Inflammatory macrophage treated with lipopolysaccharide for 1 hour (primary cell): ENCODE measurements at regions not wholly inside any gene's neighbourhood (a gene's known extent, or its start where the extent isn't known, plus 50 kb on each side); places are given as distances from the start of the nearest gene placed in this dataset.
A peak's percentile ranks its signal among the peaks of the same experiment; 100 is the strongest.
"Not testable (repeated sequence)": the region's sequence is repeated elsewhere in the genome, so short reads cannot be mapped to it uniquely, and the experiment has no call there.

Experiments
- DNase-seq, 2 donors: peaks; one replicate each; pipeline ENCODE4 v3.0.0-alpha.2; 2020 to 2022

DNA sequence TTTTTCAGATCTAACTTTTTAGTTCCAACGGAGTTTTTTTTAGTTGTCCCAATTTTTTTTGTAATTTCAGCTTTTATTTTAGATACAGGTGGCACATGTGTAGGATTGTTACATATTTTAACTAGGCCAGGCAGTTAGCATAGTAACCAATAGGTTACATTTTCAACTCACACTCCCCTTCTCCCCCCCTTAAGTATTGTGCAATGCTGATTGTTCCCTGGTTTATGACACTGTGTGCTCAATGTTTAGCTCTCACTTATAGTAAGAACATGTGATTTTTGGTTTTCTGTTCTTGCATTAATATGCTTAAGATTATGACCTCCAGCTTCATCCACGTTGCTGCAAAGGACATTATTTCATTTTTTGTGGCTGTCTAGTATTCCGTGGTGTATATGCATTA, 503.2 kb downstream of the CDH9 start:
- DNase-seq = no peak

DNA sequence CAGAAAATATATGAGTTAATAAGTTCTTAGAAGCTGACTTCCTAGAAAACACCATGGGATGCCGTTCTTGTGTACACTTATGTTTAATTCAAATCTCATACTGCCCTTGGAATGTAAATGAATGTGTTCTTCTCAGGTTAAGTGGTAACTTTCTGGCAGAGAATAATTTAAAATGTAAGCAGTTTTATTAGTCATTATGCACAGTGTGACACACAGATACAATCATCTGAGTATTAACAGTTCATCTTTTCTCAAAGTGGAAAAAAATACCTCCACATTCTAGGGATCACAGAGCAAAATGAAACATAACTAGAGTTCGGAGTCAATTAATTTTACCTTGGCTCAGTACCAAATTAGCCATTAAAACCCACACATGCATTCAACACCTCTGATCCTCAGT, 508.1 kb downstream of the CDH9 start:
- DNase-seq = no peak

DNA sequence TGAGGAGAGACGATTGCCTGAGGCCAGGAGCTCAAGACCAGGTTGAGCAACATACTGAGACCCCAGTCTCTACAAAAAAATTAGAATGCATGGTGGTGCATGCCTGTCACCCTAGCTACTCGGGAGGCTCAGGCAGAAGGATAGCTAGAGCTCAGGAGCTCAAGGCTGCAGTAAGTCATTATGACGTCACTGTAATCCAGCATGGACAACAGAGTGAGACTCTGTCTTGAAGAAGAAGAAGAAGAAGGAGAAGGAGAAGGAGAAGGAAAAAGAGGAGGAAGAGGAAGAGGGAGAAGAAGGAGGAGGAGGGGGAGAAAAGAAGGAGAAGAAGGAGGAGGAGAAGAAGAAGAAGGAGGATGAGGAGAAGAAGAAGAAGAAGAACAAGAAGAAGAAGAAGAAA, 519.1 kb downstream of the CDH9 start:
- no peak for DNase-seq

DNA sequence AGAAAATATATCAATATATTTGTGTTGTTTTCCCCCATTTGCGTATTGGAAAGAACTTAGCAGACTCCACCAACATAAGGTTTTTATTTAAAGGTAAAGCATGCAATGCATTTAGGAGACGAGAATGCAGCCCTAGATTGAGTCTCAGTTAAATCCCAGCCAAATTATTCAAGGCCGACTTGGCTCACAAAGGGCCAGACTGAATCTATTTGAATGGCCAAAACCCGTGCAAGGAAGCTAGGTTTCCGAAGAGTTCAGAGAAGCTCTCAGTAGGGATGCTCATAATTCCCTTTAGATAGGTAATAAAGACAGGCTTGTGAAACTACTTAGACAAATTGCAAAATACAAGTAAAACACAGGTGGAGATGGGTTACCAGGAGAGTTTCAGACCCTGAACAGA, 520.3 kb downstream of the CDH9 start:
- no peak for DNase-seq

DNA sequence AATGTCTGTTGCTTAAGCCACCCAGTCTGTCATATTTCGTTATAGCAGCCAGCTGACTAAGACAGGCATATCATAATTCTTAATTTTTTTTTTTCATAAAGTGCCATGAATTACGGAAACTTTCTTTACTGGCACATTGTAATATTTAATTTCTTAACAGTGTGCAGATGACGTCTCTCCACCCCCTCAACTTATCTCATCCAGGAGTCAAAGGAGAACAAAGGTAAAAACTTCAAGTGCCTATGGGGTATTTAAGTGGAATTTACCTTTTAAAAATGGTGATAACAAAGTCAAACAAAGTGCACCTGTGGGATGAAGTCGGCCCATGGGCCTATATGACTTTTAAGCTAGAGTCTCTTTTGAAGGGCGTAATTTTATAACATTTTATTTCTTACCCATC, 539.4 kb downstream of the CDH9 start:
- no peak for DNase-seq

DNA sequence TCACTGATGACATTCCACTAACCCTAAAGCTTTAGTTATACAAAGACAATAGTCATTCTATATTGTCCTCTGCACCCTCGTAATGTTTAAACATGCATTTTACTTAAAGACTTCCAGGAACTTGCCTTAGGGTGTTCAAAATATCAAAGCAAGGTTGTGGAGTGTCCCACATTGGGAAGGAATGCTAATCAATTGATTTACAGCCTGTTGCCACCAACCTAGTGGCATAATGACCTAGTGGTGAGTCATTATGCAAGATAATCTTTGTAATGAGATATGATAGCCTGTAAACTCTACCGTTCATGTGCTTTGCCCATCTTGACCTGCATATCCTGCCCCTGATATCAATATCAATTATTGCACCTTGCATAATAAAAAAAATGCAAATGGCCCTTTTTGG, 542.9 kb downstream of the CDH9 start:
- DNase-seq = no peak

DNA sequence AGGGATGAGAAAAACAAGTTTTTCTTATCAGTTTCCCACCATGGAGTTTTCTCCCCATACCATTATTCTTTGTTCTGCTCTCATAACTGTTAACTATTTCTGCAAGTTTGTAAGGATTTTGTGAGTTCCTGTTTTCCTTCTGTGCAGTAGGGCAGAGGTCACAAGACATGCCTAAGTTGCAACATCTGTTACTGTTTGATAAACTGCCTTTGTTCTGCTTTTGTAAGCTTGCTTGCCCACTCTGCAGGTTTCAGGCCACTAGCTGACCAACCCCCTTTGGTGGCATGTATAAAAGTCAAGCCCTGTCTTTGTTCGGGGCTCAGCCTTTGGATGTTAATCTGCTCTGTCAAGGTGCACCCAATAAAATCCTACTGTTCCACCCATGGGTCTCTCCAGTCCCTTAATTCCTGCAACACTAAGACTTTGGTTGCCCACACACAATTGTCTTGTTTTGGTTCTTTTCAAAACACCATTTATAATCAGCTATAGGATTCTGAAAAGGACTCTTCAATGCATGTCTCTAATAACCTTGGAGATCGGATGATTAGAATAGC, 545.4 kb downstream of the CDH9 start:
- DNase-seq = peak in 1 of 2 donors; percentile 0

DNA sequence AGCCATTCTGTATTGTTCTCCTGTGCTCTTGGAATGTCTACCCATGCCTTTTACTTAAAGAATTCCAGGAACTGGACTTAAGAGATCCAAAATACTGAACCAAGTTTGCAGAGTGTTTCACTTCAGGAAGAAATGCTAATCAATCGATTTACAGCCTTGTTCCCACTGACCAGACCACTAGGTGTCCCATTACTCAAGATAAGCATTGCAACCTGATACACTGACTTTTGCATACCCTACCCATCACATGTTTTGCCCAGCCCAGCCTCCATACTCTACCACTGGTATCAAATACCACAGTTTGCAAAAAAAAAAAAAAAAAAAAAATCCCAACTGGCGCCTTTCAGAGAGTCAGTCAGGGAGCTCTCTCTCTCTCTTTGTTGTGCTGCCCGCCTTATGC, 550.8 kb downstream of the CDH9 start:
- DNase-seq = no peak

DNA sequence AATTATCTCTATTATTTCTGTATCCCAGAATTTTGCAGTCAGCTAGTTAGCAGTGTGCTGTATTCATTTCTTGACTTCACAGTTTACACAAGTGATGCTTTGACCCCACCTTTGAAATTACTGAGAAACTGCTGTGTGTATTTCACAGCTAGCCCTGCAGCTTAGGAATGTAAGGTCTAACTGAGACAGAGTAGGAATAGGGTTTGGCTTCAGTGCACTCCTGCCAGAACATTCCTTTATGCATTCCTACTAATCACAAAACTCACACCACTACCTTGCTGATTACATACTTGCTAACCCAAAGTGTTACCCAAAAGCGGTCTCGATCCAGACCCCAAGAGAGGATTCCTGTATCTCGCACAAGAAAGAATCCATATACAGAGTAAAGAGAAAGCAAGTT, 551.8 kb downstream of the CDH9 start:
- DNase-seq = no peak

DNA sequence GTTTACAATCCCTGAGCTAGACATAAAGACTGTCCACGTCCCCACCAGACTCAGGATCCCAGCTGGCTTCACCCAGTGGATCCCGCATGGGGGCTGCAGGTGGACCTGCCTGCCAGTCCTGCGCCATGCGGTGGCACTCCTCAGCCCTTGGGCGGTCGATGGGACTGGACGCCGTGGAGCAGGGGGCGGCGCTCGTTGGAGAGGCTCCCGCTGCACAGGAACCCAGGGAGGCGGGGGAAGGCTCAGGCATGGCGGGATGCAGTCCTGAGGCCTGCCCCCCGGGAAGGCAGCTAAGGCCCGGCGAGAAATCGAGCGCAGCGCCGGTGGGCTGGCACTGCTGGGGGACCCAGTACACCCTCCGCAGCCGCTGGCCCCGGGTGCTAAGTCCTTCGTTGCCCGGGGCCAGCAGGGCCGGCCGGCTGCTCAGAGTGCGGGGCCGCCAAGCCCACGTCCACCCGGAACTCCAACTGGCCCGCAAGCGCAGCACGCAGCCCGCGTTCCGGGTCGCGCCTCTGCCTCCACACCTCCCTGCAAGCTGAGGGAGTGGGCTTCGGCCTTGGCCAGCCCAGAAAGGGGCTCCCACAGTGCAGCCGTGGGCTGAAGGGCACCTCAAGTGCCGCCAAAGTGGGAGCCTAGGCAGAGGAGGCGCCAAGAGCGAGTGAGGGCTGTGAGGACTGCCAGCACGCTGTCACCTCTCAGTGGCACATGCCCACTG, 553.1 kb downstream of the CDH9 start:
- DNase-seq = not testable (repeated sequence)

DNA sequence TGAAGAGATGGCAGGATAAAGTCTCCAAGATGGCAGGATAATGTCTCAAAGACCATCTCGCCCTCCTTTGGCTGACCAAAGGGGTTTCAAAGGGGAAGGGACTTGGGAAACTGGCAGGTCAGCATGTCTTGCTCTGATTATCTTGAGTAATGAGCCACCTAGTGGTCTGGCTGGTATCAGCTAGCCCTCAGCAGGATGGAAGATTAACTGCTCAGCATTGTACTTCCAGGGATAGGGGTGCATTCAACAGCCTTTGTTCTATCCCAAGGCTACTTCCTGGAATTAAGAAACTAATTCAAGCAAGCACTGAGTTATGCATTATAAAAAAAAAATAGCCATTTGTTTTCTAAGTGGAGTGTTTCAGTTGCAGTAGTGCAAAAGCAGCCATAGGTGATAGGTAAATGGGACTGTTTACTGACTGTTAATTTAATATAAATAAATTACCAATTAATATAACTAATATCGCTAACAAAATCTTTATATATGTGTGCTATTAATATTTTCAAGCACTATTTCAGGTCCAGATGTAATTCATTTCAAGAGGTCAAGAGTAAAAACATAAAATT, 555.5 kb downstream of the CDH9 start:
- no peak for DNase-seq

DNA sequence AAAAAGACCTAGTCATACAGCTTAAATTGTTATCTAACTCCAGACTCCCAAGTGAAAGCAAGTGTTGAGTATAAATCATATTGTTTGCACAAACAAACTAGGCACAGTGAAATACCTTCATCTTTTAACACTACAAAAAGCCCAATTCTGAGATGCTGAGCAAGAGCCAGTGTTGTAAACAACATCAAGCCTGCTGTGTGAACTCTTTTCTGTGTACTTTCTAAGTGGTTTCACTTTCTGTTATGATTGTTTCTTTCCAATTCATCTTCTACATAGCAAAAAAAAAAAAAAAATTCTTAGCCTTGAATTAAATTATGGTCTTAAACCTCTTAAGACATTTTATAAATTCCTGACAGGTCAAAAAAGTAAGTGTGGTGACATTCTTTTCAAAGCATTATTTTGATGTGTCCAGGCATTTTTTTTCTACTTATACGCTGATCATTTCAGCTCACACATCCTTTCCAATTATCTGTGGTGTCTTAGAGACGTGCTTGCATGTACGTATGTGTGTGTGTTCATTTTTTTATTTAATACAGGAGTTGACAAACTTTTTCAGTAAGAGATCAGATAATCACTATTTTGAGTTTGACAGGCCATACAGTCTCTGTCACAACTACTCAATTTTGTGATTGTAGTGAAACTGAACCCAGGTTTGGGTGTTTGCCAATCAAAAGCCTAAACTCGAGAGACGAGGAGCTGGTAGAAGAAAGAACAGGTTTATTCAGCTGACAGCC, 556.1 kb downstream of the CDH9 start:
- no peak for DNase-seq

DNA sequence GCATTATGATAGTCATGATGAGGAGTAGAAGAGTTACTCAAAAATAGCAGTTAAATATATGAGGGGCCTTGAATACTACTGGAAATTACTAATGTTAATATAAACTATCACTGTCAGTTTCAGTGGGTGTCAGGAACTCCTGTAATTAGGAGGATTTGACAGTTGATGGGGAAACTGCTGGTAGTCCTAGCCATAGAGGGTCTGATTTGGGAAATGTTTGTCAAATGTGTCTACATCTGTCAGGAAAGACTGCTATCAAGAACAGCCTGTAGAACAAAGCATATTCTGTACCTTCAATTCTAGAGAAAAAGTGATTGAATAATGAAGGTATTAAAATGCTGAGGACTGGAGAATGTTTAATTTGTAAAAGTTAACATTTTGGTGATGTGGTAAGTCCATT, 567.9 kb downstream of the CDH9 start:
- DNase-seq = no peak

DNA sequence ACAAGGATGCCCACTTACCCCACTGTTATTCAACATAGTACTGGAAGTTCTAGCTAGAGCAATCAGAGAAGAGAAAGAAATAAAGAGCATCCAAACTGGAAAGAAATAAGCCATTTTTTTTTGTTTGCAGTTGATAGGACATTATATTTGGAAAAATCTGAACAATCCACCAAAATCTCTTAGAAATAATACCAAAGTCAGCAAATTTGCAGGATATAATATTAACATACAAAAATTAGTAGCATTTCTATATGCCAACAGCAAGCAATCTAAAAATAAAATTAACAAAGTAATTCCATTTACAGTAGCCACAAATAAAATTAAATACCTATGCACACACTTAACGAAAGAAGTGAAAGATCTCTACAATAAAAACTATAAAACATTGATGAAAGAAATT, 599.3 kb downstream of the CDH9 start:
- no peak for DNase-seq

DNA sequence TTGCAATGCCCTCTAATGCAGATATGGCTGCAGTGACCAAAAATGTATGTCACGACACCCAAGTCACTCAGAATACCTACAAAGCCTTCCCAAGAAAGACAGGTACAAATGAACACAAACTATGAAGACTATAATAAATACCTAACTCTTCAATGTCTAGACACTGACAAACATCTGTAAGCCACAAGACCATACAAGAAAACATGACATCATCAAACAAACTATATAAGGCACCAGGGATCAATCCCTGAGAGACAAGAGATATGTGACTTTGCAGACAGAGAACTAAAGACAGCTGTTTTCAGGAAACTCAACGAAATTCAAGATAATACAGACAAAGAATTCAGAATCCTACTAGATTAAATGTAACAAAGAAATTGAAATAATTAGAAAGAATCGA, 603.7 kb downstream of the CDH9 start:
- DNase-seq = no peak

DNA sequence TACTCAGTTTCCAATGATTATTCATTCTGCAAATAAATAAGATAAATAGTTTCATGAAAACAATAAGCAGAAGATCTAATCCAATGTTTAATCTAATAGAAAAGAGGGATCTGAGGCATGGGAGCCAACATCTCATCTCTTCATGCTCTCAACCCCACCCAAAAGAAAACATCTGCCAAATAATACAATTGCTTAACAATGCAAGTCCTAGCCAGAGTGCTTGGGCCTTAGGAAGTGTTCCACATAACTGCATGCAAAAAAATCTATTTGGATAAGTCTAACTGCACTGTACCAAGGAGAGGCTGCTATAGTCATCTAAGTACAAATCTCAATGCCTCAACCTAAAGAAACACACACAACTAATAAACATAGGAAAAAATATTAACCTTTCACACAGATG, 606.0 kb downstream of the CDH9 start:
- DNase-seq = no peak

DNA sequence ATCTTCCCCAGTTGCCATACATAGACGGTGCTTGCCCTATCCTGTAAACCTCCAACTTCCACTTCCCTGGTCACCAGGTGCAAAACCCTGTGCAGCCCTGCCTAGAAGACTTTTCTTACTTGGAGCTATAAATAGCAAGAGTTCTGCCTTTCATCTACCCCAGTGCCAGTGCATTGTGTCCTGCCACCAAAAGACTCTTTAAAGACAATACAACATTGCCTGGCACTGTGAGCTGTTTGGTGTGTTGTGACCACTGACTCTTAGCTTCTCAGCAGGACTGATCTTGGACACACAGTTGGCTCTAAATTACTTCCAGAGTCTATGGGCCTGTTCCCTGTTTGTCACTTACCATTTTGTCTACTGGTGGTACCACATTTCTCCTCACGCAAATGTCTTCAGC, 608.1 kb downstream of the CDH9 start:
- no peak for DNase-seq

DNA sequence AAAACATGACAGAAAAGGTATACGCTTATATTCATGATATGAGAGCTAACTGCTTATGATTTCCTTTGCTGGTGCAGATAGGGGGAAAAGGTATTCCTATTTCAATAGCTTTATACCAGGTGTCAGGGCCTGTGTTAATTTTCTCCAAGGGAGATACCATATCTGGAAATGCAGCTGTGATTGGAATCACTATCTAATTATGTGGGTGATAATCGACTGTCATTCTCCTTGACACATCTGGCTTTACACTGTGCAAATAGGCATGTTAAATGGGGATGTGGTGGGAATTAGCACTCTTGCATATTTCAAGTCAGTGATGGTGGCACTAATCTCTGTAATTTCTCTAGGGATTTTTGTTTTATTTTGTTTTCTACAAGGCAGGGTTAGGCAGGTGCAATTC, 611.1 kb downstream of the CDH9 start:
- DNase-seq = no peak

DNA sequence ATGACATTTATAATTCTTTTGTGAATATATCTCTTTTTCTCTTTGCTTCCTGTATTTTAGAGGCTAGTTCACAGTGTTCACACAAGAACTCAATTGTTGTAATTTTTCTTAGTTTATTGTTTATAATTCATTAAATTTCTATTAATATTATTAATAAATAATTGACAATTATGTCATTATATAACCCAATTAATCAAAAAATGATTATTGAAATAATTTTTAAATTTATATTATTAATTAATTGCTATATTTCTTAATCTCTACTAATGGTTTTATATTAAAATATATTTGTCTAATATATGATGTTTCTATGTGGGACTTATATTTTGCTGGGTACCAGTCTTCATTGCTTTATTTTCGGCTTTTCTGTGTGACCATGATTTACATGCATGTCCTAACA, 618.4 kb downstream of the CDH9 start:
- DNase-seq = no peak

DNA sequence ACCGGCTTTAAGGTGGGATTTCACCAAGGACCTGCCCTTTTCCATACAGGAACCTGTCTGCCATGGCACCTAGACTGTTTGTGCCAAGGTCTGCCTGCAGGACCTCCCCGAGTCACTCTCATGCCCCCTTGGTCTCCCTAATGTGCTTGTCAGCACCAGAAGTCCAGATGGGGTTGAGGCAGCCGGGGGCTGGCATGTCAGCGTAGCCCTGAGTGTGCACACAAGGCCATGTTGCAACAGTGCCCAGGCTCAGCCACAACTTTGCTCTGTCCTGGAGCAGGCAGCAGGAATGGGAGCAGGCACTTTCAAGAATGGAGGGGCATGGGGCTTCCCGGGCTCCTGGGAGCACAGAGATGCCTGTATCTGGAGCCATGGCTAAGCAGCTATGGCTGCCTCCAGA, 621.5 kb downstream of the CDH9 start:
- DNase-seq = no peak

DNA sequence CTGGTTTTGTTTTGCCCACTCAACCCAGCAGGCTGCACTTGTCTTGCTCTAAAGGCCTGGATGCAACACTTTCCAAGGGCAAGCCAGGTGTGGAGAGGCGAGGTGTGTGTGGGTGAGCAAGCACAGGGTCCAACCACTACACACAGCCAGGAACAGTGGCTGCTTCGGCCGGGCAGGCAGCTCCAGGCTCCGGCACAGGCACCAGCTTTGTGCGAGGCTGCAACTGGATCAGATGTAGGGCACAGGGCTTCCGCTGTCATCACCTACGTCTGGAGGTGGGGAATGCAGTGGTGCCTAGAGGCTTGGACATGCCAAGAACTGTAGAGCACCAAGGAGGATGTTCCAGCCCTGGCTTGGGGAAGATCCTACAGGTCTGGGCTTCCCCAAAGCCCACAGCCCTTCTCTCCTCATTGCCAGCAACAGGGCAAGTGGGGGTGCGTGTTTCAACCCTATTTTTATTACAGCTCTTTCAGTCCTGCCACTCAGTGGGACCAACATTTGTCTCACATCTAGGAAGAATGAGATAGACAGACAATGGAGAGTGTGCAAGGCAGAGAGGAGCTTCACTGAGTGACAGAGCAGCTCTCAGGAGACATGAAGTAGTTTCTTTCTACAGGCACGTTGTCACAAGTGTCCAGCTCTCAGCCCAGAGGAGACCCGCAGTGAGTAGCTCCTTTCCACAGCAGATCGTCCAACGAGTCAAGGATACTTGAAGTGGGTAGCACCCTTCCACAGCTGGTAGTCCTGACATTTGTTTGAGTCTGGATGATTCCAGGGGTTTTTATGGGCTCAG, 622.2 kb downstream of the CDH9 start:
- no peak for DNase-seq

DNA sequence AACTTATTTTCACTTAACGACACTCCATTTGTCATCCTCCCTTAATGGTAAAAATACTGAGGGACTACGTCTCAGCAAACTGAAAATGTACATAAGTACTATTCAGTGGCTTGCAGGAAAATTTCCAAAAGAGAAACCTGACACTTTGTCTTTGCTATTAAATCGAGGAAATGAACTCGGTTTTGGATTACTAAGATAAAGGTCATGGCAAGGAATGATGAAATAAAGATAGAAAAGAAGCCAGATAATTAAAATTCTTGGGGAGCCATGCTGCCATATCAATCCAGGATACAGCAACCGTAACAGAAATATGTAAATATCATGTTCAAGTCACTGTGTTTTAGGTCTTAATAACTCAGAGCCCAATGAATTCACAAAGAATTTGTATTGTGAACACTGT, 647.8 kb downstream of the CDH9 start:
- no peak for DNase-seq

DNA sequence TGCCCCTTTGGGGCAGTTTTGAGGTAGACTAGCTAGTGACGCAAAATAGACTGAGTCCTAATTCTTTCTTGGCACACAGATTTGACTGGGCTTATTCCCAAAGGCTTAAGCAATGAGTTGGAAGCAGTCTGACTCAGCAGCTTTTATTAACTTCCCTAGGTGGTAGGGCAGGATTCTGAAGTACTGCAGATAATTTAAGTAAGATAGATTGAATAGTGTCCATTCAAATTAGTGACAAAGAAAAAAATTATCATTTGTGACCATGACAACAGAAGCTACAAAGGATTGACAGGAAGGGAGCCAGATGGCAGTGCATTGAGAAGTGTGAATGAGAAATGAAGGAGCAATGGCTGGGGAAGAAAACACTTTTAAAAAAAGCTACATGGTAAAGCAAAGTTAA, 649.4 kb downstream of the CDH9 start:
- no peak for DNase-seq
